HFFc6 (cell line): ENCODE measurements at regions not wholly inside any gene's neighbourhood (a gene's known extent, or its start where the extent isn't known, plus 50 kb on each side); places are given as distances from the start of the nearest gene placed in this dataset.

Source experiments
- DNase-seq: peaks from one replicate; pipeline ENCODE4 v3.0.0-alpha.2; 2018
- H3K27ac Mint-ChIP-seq: 2 replicates; pipeline ENCODE4 v1.8.0; 2020; ENCODE audit warnings: mild to moderate bottlenecking, mixed read lengths
- H3K27me3 Mint-ChIP-seq: 2 replicates; pipeline ENCODE4 v1.8.0; 2021; ENCODE audit warnings: mild to moderate bottlenecking, moderate library complexity, mixed read lengths; ENCODE audit not compliant: insufficient read depth
- H3K36me3 Mint-ChIP-seq: 2 replicates; pipeline ENCODE4 v1.8.0; 2021; ENCODE audit warnings: low read depth, mixed read lengths
- H3K4me1 Mint-ChIP-seq: 2 replicates; pipeline ENCODE4 v1.8.0; 2020; ENCODE audit warnings: low read depth, mixed read lengths
- H3K4me3 Mint-ChIP-seq: 2 replicates; pipeline ENCODE4 v1.8.0; 2020; ENCODE audit warnings: mild to moderate bottlenecking, moderate library complexity, mixed read lengths
- H3K9me3 Mint-ChIP-seq: 2 replicates; pipeline ENCODE4 v1.8.0; 2020; ENCODE audit warnings: mild to moderate bottlenecking, mixed read lengths
- TF ChIP-seq, protein P1 (sequence below): fragments of 200-600 bp; sonication (generic); IDR thresholded peaks from 2 replicates; pipeline ENCODE4 v1.5.0; 2021; ENCODE audit warnings: antibody characterized with exemption, mild to moderate bottlenecking

DNA sequence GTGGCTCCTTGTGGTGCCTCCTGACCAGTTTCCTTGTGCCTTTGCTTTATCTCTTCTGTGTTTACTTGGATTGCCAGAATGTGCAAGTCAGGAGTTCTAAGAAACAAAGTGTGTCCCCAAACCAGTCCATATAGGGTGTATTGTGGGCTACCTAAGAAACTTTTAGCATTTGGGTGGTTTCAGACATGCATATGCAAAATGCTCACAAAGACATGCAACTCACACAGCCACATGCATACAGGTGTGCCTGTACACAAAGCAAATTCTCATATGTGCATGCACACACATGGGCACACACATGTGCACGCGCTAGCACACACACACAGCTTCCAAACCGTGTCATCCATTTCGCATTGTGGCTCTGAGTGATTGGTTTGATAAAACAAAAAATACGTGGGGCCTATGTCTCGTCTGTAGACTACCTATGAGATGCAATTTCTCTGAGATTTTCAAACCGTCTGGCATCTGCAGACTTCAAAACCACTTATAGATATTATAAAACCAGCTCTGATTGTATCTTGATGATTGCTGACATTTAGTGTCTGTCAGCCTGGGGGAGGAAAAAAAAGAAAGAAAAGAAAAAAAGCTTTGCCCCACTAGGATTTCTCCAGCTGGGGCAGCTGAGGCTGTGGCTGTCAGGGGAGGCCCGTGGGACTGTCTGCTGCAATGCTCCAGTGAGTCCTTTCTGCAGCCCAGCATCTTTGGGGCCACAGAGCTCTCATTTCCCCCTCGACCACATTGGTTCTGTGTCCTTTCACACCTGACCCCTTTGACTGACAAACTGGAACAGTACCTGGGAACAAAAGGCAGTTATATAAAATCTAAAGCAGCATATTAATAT lies 556.1 kb downstream of the CMPK2 start:
- Mint-ChIP-seq H3K4me1 (no peaks in the 10 kb centered on the region), H3K4me3 (no peak overlapping the region), H3K36me3 (no peaks in the 10 kb centered on the region), H3K9me3 (peaks cover 54% of the 10 kb centered on the region), H3K27ac (no peak overlapping the region), H3K27me3 (peaks cover under 1% of the 10 kb centered on the region; the same call in 1 of the 2 replicates)
- TF ChIP-seq, protein P1, sequence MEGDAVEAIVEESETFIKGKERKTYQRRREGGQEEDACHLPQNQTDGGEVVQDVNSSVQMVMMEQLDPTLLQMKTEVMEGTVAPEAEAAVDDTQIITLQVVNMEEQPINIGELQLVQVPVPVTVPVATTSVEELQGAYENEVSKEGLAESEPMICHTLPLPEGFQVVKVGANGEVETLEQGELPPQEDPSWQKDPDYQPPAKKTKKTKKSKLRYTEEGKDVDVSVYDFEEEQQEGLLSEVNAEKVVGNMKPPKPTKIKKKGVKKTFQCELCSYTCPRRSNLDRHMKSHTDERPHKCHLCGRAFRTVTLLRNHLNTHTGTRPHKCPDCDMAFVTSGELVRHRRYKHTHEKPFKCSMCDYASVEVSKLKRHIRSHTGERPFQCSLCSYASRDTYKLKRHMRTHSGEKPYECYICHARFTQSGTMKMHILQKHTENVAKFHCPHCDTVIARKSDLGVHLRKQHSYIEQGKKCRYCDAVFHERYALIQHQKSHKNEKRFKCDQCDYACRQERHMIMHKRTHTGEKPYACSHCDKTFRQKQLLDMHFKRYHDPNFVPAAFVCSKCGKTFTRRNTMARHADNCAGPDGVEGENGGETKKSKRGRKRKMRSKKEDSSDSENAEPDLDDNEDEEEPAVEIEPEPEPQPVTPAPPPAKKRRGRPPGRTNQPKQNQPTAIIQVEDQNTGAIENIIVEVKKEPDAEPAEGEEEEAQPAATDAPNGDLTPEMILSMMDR: no peak
- no peak for DNase-seq

- no peak for DNase-seq
- Mint-ChIP-seq H3K4me3 (no peak overlapping the region), H3K27ac (no peak overlapping the region), H3K36me3 (no peaks in the 10 kb centered on the region), H3K27me3 (no peaks in the 10 kb centered on the region; the same call in 1 of the 2 replicates), H3K4me1 (no peaks in the 10 kb centered on the region), H3K9me3 (peaks cover 57% of the 10 kb centered on the region)
- TF ChIP-seq, protein P1: no peak
Observed at GRCh38 chr2:6310256-6311215, 555.2 kb downstream of the CMPK2 start.

DNA sequence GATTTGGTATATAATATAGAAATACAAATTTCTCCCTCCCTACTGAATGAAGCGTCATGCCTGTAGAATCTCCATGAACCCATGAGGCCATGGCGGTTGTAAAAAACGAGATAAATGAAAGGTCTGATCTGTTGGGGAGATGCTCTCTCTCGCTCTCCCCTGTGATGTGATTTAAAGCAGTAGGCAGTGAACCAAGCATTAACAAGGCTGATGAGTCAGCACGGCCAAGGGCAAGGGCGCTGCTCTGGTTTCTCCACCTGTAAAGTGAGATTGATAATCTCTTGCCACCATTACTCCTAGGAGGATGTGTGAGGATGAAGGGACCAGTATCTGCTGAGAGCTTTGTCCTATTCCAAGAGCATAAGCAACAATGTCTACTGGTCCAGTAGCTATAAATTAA lies 553.3 kb downstream of the CMPK2 start:
- H3K27me3 Mint-ChIP-seq: no peaks in the 10 kb centered on the region; the same call in 1 of the 2 replicates

DNA sequence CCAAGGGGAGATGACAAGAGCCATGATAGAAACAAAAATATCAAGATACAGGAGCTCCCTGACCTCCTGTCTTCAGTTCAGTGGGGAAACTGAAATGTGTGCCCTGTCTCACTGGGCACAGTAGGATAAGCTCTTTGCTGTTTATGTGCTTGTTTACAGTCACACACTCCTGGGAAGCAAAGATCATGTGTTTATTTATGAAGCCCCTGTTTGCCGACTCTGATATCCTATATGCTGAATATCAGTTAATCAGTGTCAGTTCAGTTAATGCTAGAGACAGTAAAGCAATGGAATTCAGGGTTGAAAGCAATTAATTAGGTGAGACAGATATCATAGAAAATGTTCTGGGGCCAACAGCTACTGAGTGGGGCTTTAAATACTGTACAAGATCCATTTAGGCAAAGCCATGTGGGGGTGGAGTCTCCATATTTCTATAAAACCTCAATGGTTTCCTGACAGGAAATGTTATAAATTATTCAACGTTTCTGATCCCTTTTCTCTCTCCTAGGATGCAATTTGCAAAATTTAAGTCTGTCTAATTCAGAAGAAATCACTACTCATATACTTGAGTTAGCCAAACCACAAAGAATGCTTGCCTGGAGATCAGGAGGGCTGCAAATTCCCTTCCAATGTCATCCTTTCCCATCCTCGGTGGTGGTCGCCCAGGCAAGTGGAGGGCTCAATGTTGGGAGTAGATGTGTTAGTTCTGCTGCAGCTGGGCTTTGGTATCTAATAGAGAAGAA lies 551.3 kb downstream of the CMPK2 start:
- Mint-ChIP-seq H3K9me3 (peaks cover 62% of the 10 kb centered on the region), H3K27me3 (no peaks in the 10 kb centered on the region; the same call in 1 of the 2 replicates), H3K4me3 (no peak overlapping the region), H3K4me1 (no peaks in the 10 kb centered on the region), H3K27ac (no peak overlapping the region), H3K36me3 (no peaks in the 10 kb centered on the region)
- DNase-seq: no peak
- TF ChIP-seq, protein P1: no peak

More for the DNA sequence above, 553.3 kb downstream of the CMPK2 start:
- DNase-seq: no peak
- Mint-ChIP-seq H3K27ac (no peak overlapping the region), H3K4me3 (no peak overlapping the region), H3K4me1 (no peaks in the 10 kb centered on the region), H3K36me3 (no peaks in the 10 kb centered on the region), H3K9me3 (peaks cover 56% of the 10 kb centered on the region)
- TF ChIP-seq, protein P1: no peak

DNA sequence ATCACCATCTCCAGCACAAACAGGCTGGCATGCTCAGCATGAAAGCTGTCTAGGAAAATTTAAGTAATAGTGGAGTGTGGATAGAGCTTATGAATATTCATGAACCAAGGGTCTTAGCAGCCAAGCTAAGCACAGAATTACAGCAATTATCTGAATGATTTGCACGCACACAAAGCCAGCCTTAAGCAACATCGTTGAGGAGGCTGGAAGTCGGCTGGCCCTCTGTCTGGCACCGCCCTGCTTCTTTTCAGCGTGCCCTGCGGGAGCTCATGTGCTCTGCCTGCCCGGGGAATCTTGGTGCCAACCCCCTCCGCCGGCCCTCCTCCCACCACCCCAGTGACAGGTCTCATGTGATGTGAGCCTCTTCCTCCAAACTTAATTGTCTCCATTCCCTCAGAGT lies 540.1 kb downstream of the CMPK2 start:
- TF ChIP-seq, protein P1: no peak
- Mint-ChIP-seq H3K9me3 (peaks cover 48% of the 10 kb centered on the region), H3K27me3 (no peaks in the 10 kb centered on the region), H3K27ac (no peak overlapping the region), H3K4me1 (no peaks in the 10 kb centered on the region), H3K4me3 (no peak overlapping the region), H3K36me3 (no peaks in the 10 kb centered on the region; the same call in 1 of the 2 replicates)
- no peak for DNase-seq
